ENCODE measurements at regions not wholly inside any gene's neighbourhood (a gene's known extent, or its start where the extent isn't known, plus 50 kb on each side); places are given as distances from the start of the nearest gene placed in this dataset.

DNA sequence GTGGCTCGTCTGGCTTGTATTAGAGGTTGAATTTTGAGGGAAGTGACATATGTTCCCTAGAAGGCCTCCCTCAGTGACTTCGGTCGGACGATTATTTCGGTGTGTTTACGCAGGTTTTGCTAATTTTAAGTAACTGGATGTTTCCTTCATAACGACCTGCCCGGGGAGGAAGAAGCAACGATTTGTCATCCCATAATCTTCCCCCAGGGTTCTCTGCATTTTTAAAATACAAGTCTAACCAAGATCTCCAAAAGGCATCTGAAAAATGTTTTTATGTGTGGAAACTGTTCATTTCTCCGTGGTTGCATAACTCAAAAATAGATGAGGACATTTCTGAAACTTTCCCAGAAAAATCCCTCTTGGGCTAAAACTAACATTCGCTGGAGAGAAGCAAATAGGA, 195.4 kb downstream of the SHOX start:
- no peak for TF ChIP-seq POLR2A (IDR thresholded peaks at IDR 0.05)
- TF ChIP-seq, protein P1, sequence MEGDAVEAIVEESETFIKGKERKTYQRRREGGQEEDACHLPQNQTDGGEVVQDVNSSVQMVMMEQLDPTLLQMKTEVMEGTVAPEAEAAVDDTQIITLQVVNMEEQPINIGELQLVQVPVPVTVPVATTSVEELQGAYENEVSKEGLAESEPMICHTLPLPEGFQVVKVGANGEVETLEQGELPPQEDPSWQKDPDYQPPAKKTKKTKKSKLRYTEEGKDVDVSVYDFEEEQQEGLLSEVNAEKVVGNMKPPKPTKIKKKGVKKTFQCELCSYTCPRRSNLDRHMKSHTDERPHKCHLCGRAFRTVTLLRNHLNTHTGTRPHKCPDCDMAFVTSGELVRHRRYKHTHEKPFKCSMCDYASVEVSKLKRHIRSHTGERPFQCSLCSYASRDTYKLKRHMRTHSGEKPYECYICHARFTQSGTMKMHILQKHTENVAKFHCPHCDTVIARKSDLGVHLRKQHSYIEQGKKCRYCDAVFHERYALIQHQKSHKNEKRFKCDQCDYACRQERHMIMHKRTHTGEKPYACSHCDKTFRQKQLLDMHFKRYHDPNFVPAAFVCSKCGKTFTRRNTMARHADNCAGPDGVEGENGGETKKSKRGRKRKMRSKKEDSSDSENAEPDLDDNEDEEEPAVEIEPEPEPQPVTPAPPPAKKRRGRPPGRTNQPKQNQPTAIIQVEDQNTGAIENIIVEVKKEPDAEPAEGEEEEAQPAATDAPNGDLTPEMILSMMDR (IDR thresholded peaks at IDR 0.05) = no peak

Measured in adrenal gland (tissue), 5 donors.